NCI-H2029 treated with DMSO at 0.1 percent for 48 hours (cell line): ENCODE measurements at regions not wholly inside any gene's neighbourhood (a gene's known extent, or its start where the extent isn't known, plus 50 kb on each side); places are given as distances from the start of the nearest gene placed in this dataset.
"Not testable (repeated sequence)": the region's sequence is repeated elsewhere in the genome, so short reads cannot be mapped to it uniquely, and the experiment has no call there.

Experiments
- DNase-seq: peaks from one replicate; lab custom pipeline; 2025; lab: John Stamatoyannopoulos, UW

DNA sequence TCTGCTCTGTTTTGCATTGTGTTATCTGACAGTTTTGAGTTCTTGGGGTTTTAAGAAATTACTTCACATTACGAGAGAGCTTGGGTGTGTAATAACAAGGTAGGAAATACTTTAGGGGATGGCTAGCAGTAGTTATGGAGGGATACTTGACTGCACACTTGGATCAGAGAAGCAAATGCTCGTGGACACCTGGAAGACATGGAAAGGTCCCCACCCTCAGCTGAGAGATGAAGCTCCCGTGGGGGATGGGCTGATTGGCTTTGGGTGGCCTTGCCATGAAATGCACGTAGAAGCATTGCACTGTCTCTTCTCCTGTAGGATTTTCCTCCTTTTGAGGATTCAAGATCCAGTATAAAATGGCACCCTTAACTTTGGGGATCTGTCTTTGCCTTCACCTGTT is 61.5 kb upstream of the UNC93A start:
- no peak for DNase-seq

DNA sequence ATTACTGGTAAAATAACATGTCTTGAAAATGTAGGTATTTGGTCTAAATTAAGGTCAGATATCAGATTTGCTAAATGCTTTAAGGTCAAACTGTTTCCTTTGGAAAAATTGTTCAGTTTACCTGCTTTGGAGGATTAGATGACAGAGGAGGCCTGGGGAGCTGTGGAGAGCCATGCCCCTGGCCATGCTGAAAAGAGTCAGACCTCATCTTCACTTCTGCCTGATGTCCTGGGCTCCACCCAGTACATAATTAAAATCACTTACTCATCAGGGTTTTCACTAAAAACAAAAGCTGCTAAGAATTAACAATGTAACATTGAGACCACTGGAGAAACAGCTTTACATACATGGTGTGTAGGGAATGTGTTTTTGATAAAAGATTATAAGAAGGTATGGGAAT is 60.8 kb upstream of the UNC93A start:
- DNase-seq, result no peak

DNA sequence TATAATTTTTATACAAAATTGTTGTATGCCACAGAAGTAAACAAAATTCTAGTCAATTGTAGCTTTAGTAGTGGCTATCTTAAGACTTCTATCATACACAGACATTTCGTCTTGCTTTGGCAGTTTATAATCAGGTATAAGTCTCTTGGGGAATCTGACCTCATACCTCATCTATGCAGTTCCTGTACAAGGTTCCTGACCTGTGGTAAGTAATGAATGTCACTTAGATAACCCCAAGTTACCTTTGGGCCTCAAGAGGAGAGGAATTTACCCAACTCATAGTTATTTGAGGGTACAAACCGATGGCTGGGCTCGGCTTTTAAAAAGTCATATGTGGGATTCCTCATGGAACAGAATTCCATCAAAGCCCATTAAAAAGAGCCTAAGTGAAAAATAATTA is 58.8 kb upstream of the UNC93A start:
- DNase-seq, result no peak

DNA sequence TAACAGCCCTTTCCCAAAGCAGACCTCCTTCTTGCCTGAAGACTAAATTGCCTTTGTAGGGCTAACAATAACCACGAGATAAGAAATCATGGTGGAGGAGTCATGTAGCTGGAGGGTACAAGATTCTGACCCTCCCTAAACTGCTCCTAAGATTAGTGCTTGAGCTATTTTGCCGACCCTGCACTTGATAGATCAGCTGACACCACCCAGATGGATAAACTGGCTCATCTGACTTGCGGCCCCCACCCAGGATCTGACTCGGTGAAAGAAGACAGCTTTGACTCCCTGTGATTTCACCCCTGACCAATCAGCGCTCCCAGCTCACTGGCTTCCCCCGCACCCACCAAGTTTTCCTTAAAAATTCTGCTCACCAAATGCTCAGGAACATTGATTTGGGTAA is 57.6 kb upstream of the UNC93A start:
- no peak for DNase-seq

DNA sequence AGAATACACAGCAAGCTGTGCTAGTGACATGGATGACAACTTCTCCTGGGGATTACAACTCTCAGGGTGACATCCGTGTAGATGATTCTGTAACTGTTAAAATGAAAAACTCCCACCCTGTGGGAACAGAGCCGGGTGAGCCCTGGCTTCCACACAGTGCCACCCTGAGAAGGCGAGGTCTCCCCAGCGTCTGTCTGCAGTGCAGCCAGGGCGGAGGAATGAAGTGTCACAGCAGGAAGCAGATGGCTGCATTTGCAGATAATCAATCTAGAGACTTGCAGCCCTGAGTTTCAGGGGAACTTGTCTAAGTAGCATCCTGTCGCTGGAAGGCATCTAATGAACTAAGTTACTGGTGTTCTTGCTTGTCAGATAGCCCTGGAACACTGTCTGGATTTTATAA is 56.5 kb upstream of the UNC93A start:
- not testable (repeated sequence) for DNase-seq

DNA sequence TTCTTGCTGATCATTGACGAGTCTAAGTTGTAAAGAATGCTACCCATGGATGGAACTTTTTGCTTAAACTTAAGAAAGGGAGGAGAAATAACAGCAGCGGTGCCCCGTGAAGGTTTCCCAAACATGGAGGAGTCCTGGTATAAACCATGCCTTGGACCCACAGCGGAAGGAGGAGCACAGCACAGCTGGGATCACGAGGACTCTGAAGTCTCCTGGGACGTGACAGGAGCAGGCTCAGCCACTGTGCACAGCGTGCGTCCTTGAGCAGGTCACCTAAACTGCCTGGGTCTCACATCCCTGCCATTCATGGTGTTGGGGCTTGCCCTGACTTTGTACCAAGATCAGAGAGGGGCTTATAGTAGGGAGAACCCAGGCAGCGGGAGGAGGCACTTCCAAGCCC is 56.1 kb upstream of the UNC93A start:
- DNase-seq, result no peak

DNA sequence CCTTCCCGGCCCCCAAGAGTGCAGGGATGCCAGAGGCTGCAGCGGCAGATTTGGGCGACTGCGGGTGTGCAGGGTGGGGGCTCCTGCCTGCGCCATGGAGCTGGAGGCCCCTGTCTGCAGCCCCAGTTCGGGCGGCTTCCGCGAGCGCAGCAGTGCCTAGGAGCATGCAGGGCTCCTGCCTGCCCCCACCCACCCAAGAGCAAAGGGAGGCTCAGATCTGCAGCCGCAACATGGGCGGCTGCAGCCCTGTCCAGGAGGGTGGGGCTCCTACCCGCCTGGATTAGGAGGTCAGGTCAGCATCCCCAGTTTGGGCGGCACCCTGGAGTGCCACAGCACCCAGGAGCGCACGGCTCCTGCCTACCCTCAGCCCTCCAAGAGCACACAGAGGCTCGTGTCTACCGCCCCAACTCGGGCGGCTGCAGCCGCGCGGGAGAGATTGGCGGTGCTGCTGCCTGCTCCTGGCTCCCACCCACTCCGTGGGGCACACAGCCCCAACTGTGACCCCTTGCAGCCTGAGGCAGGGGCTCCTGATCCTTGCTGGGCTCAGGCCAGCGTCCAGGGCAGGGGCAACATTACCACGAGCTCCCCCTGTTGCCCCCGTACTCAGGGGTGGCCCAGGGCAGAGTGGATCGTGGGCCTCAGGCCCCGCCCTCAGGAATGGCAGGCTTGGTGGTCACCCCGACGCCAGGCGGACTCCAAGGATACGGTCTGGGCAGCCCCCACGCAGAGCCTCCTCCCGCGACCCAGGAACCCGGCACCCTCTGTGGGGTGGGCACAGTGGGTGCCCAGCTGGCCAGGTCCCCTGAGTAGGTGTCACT is 55.5 kb upstream of the UNC93A start:
- no peak for DNase-seq

DNA sequence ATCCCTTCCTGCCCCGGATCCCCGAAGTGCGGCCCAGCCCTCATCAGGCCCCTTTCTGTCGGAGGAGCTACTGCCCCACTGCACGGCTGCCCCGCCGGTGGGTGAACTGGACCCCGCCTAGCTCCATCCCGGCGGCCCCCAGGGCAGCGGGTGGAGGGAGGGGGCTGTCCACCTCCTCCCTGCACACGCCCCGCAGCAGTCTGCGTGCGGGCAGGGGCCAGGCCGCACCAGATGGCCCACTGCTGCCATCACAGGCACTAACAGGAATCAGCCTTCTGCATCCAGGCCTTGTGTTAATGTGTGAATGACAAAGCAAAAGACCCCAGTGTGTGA is 54.9 kb upstream of the UNC93A start:
- DNase-seq, result no peak

DNA sequence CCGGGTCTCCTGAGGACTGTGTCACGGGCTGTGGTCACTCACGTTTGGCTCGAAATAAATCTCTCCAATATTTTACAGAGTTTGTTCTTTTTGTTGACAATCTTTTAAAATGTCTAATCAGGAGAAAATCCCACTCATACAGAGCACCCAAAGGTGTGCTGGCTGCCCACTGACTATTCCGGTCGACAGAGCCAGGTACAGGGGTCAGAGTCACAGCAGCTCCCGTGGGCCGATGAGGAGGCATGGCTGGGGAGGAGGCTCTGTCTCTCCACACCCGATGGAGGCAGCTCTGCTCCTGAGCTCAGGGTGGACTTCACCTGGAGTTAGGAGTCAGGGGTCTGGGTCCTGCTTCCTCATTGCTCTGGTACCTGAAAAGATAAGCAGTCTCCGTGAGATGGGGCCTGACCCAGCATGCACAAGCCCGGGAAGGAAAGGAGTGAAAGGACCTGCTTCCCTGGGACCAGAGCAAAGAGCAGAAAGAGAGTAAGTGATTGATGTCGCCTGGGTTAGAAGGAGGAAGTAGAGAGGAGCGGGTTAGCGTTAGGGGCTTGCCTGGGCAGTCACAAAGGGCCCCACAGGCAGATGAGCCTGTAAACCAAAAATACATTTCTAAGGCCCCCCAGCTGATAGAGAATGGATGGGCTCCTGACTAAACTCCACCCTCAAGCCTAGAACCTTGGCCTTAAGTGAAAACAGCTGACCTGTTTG is 53.5 kb upstream of the UNC93A start:
- no peak for DNase-seq

DNA sequence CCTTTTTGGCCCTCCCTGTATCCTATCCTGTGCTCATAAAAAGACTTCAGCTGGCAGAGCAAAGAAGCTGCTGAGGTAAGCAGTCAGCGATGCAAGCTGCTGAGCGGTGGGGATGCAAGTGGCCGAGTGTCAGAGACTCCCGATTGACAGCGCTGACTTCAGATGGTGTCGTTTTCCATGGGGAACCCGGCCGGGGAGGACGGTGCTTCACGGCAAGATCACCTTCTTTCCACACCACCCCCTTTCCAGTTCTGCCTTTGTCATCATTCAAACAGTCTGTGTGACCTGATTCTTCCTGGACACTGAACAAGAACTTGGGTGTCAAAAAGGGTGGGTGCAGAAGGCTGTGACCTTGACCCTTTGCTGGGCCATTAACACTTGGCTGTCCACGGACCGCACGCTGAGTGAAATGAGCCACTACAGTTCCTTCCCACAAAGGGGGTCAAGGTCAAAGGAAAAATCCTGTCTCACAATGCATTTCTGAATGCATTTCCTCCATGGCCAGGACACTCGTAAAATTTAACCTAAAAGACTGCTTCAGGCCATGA is 52.9 kb upstream of the UNC93A start:
- DNase-seq, result no peak

DNA sequence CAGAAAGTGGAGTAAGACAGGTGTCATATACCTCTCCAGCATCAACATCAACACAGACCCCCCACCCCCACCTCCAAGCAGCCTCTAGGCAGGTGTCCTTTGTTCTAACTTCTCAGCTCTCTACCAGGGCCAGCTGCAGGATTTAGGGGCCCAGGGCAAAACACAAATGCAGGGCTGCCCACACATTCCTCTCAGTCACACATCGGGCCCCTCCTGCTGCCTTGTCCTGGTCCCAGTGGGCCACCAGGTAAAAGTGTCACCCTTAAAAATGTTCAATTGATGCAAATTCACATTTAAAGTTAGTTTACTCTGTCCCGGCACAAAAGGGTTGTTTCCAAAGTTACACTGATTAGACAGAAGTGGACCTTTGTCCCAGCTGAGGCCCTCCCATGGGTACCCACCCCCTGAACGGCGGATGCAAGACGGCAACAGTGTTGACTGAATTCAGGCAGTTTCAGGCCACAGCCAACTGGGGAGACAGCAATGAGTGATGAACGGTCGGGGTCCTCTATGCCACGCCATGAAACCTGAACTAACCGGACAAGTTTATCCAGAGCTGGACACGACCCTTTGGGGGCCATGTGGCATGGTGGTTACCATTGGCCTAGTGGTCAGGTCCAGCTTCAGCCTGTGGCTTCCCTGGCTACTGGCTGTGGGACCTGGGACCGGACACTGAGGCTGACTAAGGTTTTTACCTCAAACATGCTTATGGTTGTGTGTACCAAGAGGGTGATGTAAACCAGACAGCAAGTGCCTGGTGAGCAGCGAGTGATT is 52.2 kb upstream of the UNC93A start:
- DNase-seq, result no peak

DNA sequence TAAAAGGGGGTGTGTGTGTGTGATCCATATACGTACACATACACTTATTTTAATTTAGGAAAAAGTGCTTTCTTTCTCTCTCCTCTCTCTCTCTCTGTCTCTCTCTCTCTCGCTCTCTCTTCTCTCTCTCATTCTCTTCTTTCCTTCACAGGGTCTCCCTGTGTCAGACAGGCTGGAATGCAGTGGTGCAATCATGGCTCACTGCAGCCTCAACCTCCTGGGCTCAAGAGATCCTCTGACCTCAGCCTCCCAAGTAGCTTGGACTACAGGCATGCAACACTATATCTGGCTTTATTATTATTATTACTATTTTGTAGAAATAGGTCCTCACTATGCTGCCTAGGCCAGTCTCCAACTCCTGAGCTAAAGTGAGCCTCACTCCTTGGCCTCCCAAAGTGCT is 51.6 kb upstream of the UNC93A start:
- DNase-seq, result not testable (repeated sequence)

DNA sequence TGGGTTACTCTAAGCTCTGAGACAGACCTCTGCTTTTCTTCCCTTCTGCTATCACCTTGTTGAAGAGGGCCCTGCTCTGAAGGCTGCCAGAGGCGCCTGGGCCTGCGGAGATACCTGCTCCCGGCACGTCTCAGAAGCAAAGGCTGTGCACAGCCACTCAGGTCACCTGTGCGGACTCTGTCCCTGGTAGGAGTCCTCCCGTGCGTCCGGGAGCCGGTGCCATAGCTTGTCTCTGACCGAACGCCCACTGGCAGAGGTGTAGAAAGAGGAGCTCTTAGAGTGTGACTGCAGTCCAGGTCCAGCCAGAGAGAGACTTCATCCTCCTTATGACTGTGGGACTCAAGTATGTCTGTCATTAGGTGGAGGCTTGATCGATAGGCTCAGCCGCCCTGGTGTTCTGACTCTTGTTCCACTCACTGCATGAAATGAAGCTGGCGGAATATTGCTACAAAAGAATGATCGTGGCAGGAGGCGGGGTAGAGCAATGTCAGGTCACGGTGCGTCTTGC is 51.0 kb upstream of the UNC93A start:
- no peak for DNase-seq
